ENCODE measurements at regions not wholly inside any gene's neighbourhood (a gene's known extent, or its start where the extent isn't known, plus 50 kb on each side); places are given as distances from the start of the nearest gene placed in this dataset.
"Not testable (repeated sequence)": the region's sequence is repeated elsewhere in the genome, so short reads cannot be mapped to it uniquely, and the experiment has no call there.

- no peak for DNase-seq
These were observed 111.3 kb downstream of the KIF26A start for GRCh38 chr14:104249706-104250105.

GRCh38 chr14:104250175-104250574, 111.8 kb downstream of the KIF26A start:
- no peak for DNase-seq

- DNase-seq = no peak
These were observed 114.1 kb downstream of the KIF26A start for GRCh38 chr14:104252256-104253215.

- DNase-seq = no peak
These were observed 114.9 kb downstream of the KIF26A start for GRCh38 chr14:104253223-104253822.

- DNase-seq = no peak
These were observed 115.5 kb downstream of the KIF26A start for GRCh38 chr14:104253901-104254353.

GRCh38 chr14:104254735-104255400, 116.5 kb downstream of the KIF26A start:
- no peak for DNase-seq

- no peak for DNase-seq
These were observed 117.6 kb downstream of the KIF26A start for GRCh38 chr14:104256025-104256424.

GRCh38 chr14:104262515-104263514, 124.4 kb downstream of the KIF26A start:
- no peak for DNase-seq

- DNase-seq = no peak
These were observed 125.4 kb downstream of the KIF26A start for GRCh38 chr14:104263675-104264358.

GRCh38 chr14:104264495-104265265, 126.3 kb downstream of the KIF26A start:
- DNase-seq = no peak

- no peak for DNase-seq
These were observed 127.7 kb downstream of the KIF26A start for GRCh38 chr14:104265918-104266630.

GRCh38 chr14:104266631-104267575, 128.5 kb downstream of the KIF26A start:
- no peak for DNase-seq

- DNase-seq = no peak
These were observed 129.5 kb downstream of the KIF26A start for GRCh38 chr14:104267895-104268294.

GRCh38 chr14:104268295-104268694, 129.9 kb downstream of the KIF26A start:
- no peak for DNase-seq

- DNase-seq = no peak
These were observed 130.5 kb downstream of the KIF26A start for GRCh38 chr14:104268725-104269436.

- DNase-seq = not testable (repeated sequence)
These were observed 131.3 kb downstream of the KIF26A start for GRCh38 chr14:104269511-104270241.

- no peak for DNase-seq
These were observed 133.0 kb downstream of the KIF26A start for GRCh38 chr14:104271391-104271790.

Measured in renal pelvis (tissue), 1 donor.